Endodermal cell (in vitro differentiated cells): ENCODE measurements at regions not wholly inside any gene's neighbourhood (a gene's known extent, or its start where the extent isn't known, plus 50 kb on each side); places are given as distances from the start of the nearest gene placed in this dataset.

ENCODE experiments used
- DNase-seq: peaks from one replicate; pipeline ENCODE4 v3.0.0-alpha.2; 2017
- H3K27ac ChIP-seq: 2 replicates; pipeline ENCODE4 v1.5.1; 2013; ENCODE audit warnings: mild to moderate bottlenecking, low read depth, low read length, moderate library complexity
- H3K27me3 ChIP-seq: 2 replicates; pipeline ENCODE4 v1.6.1; 2013; ENCODE audit warnings: mild to moderate bottlenecking, low read length, moderate library complexity; ENCODE audit not compliant: insufficient read depth, control insufficient read depth, poor library complexity, severe bottlenecking
- H3K36me3 ChIP-seq: 2 replicates; pipeline ENCODE4 v1.7.0; 2013; ENCODE audit warnings: mild to moderate bottlenecking, low read length, moderate library complexity; ENCODE audit not compliant: control insufficient read depth, insufficient read depth
- H3K4me1 ChIP-seq: one replicate; pipeline ENCODE4 v1.7.0; 2013; ENCODE audit warnings: low read length; ENCODE audit not compliant: control insufficient read depth, insufficient read depth
- H3K4me3 ChIP-seq: 2 replicates; pipeline ENCODE4 v1.5.1; 2013; ENCODE audit warnings: mild to moderate bottlenecking, low read length, moderate library complexity
- H3K9ac ChIP-seq: 2 replicates; pipeline ENCODE4 v1.6.1; 2013; ENCODE audit warnings: mild to moderate bottlenecking, low read length, moderate library complexity; ENCODE audit not compliant: poor library complexity, severe bottlenecking; ENCODE audit errors: extremely low read depth
- H3K9me3 ChIP-seq: 2 replicates; pipeline ENCODE4 v1.6.1; 2013; ENCODE audit warnings: mild to moderate bottlenecking, low read length, moderate library complexity; ENCODE audit not compliant: control insufficient read depth
- H3K27ac Mint-ChIP-seq: 2 replicates; pipeline ENCODE4 v1.8.0; 2020; ENCODE audit warnings: mixed read lengths
- H3K27me3 Mint-ChIP-seq: 2 replicates; pipeline ENCODE4 v1.8.0; 2021; ENCODE audit warnings: mild to moderate bottlenecking, mixed read lengths; ENCODE audit not compliant: insufficient read depth
- H3K36me3 Mint-ChIP-seq: 2 replicates; pipeline ENCODE4 v1.8.0; 2020; ENCODE audit warnings: low read depth, mixed read lengths
- H3K4me1 Mint-ChIP-seq: 2 replicates; pipeline ENCODE4 v1.8.0; 2020; ENCODE audit warnings: mixed read lengths
- H3K4me3 Mint-ChIP-seq: 2 replicates; pipeline ENCODE4 v1.8.0; 2020; ENCODE audit warnings: mild to moderate bottlenecking, moderate library complexity, mixed read lengths
- H3K9me3 Mint-ChIP-seq: 2 replicates; pipeline ENCODE4 v1.8.0; 2020; ENCODE audit warnings: mild to moderate bottlenecking, mixed read lengths
- CTCF ChIP-seq: fragments of 200-600 bp; sonication (generic); conservative IDR thresholded peaks from 2 replicates; pipeline ENCODE4 v1.5.0; 2021; ENCODE audit warnings: antibody characterized with exemption, mild to moderate bottlenecking
- WGBS, 2 experiments: methylation state at CpG; one replicate each; pipeline versions ENCODE4 v1.1.5 to v1.1.7; 2013; ENCODE audit warnings: missing lambda C conversion rate in 2 of 2, mixed read lengths in 1 of 2; ENCODE audit not compliant: insufficient coverage in 1 of 2, insufficient read length in 1 of 2; 5-methylcytosine and 5-hydroxymethylcytosine counted together

DNA sequence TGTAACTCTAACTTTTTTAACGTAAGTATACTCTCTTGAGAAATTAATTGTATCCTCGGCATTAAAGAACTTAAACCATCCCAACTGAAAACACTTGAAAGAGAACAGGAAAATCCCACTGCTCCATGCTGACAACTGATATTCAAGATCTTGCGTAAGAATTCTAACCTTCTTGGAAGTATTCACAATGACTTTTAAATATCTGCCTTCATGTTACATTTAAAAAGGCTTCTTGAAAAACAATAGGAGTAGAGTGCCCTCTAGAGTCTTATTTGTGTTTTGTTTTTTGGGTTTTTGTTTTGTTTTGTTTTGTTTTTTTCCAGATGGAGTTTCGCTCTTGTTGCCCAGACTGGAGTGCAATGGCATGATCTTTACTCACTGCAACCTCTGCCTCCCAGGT, 65.4 kb upstream of the DNAJC10 start:
- peak; percentile 75 for TF ChIP-seq CTCF
- WGBS, 2 experiments = 86 to 90% methylated on average over 2 to 4 of the region's 4 CpGs
- H3K4me1 Mint-ChIP-seq = peaks cover 8% of the 10 kb centered on the region
- Histone ChIP-seq H3K4me1 (peaks cover 7% of the 10 kb centered on the region), H3K4me3 (no peak overlapping the region), H3K36me3 (no peaks in the 10 kb centered on the region), H3K9ac (no peak overlapping the region), H3K27ac (no peak overlapping the region), H3K27me3 (no peaks in the 10 kb centered on the region), H3K9me3 (no peaks in the 10 kb centered on the region)
- DNase-seq = no peak
- H3K36me3 Mint-ChIP-seq = no peaks in the 10 kb centered on the region
- no peak overlapping the region for H3K4me3 Mint-ChIP-seq
- H3K27me3 Mint-ChIP-seq = no peaks in the 10 kb centered on the region
- no peak overlapping the region for H3K27ac Mint-ChIP-seq
- no peaks in the 10 kb centered on the region for H3K9me3 Mint-ChIP-seq

DNA sequence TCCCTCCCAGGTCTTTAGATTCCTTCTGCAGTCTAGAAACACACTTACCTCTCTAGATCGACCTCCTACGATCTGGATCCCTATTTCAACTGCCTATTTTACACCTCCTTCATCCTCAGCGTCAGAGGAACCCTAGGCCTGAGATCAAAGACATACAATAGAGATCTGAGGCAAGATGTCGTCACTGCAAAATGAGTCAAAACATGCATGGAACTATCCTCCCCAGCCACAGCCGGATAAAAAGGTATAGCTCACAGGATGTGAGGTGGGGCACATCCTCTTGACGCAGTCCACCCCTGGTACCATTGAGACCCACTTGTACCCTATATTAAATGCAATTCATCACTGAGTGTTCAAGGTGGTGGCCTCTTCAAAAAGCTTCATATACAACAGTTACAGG, 63.7 kb upstream of the DNAJC10 start:
- no peaks in the 10 kb centered on the region for H3K36me3 ChIP-seq
- H3K4me1 ChIP-seq = peaks cover 2% of the 10 kb centered on the region
- 88 to 91% methylated on average over 4 to 6 of the region's 6 CpGs for WGBS, 2 experiments
- TF ChIP-seq CTCF = no peak
- Mint-ChIP-seq H3K9me3 (no peaks in the 10 kb centered on the region), H3K4me1 (peaks cover 5% of the 10 kb centered on the region), H3K27me3 (no peaks in the 10 kb centered on the region), H3K36me3 (no peaks in the 10 kb centered on the region), H3K4me3 (no peak overlapping the region), H3K27ac (no peak overlapping the region)
- no peaks in the 10 kb centered on the region for H3K9me3 ChIP-seq
- no peak overlapping the region for H3K9ac ChIP-seq
- H3K27ac ChIP-seq = no peak overlapping the region
- no peak overlapping the region for H3K4me3 ChIP-seq
- no peaks in the 10 kb centered on the region for H3K27me3 ChIP-seq
- no peak for DNase-seq

DNA sequence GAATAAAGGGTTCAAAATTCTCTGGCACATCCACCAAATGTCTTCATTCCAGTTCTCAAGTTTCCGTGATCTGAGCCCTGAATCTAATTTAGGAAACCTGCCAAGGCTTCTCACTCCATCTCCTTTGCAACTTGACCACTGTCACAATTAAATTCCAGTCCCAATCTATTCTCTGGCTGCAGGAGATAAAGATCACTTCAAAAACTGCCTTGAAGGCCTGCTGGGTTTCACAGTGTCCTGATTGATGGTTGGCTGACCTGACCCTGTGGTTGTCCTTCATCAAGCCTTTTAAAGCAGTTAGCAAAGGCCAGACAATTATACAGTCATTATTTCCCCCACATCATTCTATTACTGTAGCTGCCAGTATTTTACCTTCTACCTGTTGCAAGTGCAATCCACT, 60.3 kb upstream of the DNAJC10 start:
- H3K4me1 ChIP-seq = no peaks in the 10 kb centered on the region
- no peak overlapping the region for H3K27ac ChIP-seq
- Mint-ChIP-seq H3K36me3 (no peaks in the 10 kb centered on the region), H3K4me3 (no peak overlapping the region), H3K4me1 (peaks cover 12% of the 10 kb centered on the region), H3K27me3 (no peaks in the 10 kb centered on the region), H3K9me3 (no peaks in the 10 kb centered on the region), H3K27ac (no peak overlapping the region)
- H3K27me3 ChIP-seq = no peaks in the 10 kb centered on the region
- 57 to 77% methylated on average over 1 of the region's 1 CpG for WGBS, 2 experiments
- H3K9ac ChIP-seq = no peak overlapping the region
- no peak for TF ChIP-seq CTCF
- no peak for DNase-seq
- H3K9me3 ChIP-seq = no peaks in the 10 kb centered on the region
- no peaks in the 10 kb centered on the region for H3K36me3 ChIP-seq
- no peak overlapping the region for H3K4me3 ChIP-seq
